Body of pancreas (tissue), 4 donors: ENCODE measurements at regions not wholly inside any gene's neighbourhood (a gene's known extent, or its start where the extent isn't known, plus 50 kb on each side); places are given as distances from the start of the nearest gene placed in this dataset.

Experiments
- ATAC-seq: fragments of 150-250 bp; one replicate; pipeline ENCODE4 v1.9.1; 2016
- DNase-seq, 4 donors: peaks; one replicate each; pipeline ENCODE4 v3.0.0-alpha.2; 2019
- H3K27ac ChIP-seq, 4 donors: fragments of 200-600 bp; sonication (generic); 1 replicate in 3 of 4; 2 replicates in 1 of 4; pipeline versions ENCODE4 v1.5.1 to v1.6.1; 2016 to 2019; ENCODE audit warnings: mild to moderate bottlenecking in 1 of 4, mixed read lengths in 1 of 4, moderate library complexity in 1 of 4
- H3K27me3 ChIP-seq, 2 donors: fragments of 200-600 bp; sonication (generic); one replicate each; pipeline ENCODE4 v1.6.0; 2016; ENCODE audit warnings: mild to moderate bottlenecking in 1 of 2
- H3K36me3 ChIP-seq, 2 donors: fragments of 200-600 bp; sonication (generic); replicated peaks in 1 of 2; 2 replicates each; pipeline ENCODE4 v1.5.1; 2016; ENCODE audit warnings: low read depth in 2 of 2; ENCODE audit not compliant: insufficient read depth in 1 of 2
- H3K4me1 ChIP-seq: fragments of 200-600 bp; sonication (generic); one replicate; pipeline ENCODE4 v1.6.0; 2016
- H3K4me3 ChIP-seq, 2 donors: fragments of 200-600 bp; sonication (generic); 1 replicate in 1 of 2; 2 replicates in 1 of 2; pipeline ENCODE4 v1.5.1; 2016 to 2019
- H3K9me3 ChIP-seq, 3 donors: fragments of 200-600 bp; sonication (generic); 1 replicate in 2 of 3; 2 replicates in 1 of 3; pipeline ENCODE4 v1.5.1; 2016
- CTCF ChIP-seq, 7 experiments: fragments of 450-650 bp in 4 of 7; fragments of 200-600 bp in 3 of 7; sonication (generic) in 3 of 7; IDR thresholded peaks; one replicate each; pipeline ENCODE4 v1.5.1; 2016 to 2019; ENCODE audit warnings: antibody characterized with exemption in 7 of 7
- POLR2A ChIP-seq, 3 donors: fragments of 450-650 bp; IDR thresholded peaks; one replicate each; pipeline ENCODE4 v1.6.1; 2016; ENCODE audit warnings: antibody characterized with exemption in 3 of 3, mild to moderate bottlenecking in 2 of 3
- WGBS, 2 donors: methylation state at CpG; one replicate each; pipeline ENCODE4 v1.1.5; 2017; 5-methylcytosine and 5-hydroxymethylcytosine counted together
- intact Hi-C: fragments of 100-400 bp; cut with DNase I; formaldehyde crosslinking; loops from one replicate; pipeline ENCODE4 v1.15.1; 2023

GRCh38 chr7:156118248-156118645 is 306.0 kb upstream of the SHH start:
- Histone ChIP-seq H3K4me3 (no peak overlapping the region), H3K4me1 (no peaks in the 10 kb centered on the region), H3K9me3 (no peaks in the 10 kb centered on the region), H3K36me3 (no peaks in the 10 kb centered on the region), H3K27ac (no peak overlapping the region), H3K27me3 (no peaks in the 10 kb centered on the region)
- intact Hi-C loops = no loop called here
- no peak for ATAC-seq
- no peak for TF ChIP-seq CTCF (IDR thresholded peaks at IDR 0.05)
- TF ChIP-seq POLR2A (IDR thresholded peaks at IDR 0.05) = no peak
- DNase-seq = no peak
- WGBS, 2 donors = 60 to 66% methylated on average over 6 of the region's 6 CpGs

- Histone ChIP-seq H3K4me3 (no peak overlapping the region), H3K4me1 (no peaks in the 10 kb centered on the region), H3K27me3 (no peaks in the 10 kb centered on the region), H3K27ac (no peak overlapping the region), H3K9me3 (no peaks in the 10 kb centered on the region), H3K36me3 (no peaks in the 10 kb centered on the region)
- intact Hi-C loops = no loop called here
- no peak for ATAC-seq
- no peak for TF ChIP-seq POLR2A (IDR thresholded peaks at IDR 0.05)
- TF ChIP-seq CTCF (IDR thresholded peaks at IDR 0.05) = no peak
- 60 to 63% methylated on average over 8 of the region's 8 CpGs for WGBS, 2 donors
- no peak for DNase-seq
Measured at GRCh38 chr7:156117542-156118247, 305.4 kb upstream of the SHH start.

- 87 to 91% methylated on average over 12 of the region's 12 CpGs for WGBS, 2 donors
- Histone ChIP-seq H3K9me3 (no peaks in the 10 kb centered on the region), H3K27me3 (no peaks in the 10 kb centered on the region), H3K27ac (no peak overlapping the region), H3K36me3 (no peaks in the 10 kb centered on the region), H3K4me1 (no peaks in the 10 kb centered on the region), H3K4me3 (no peak overlapping the region)
- no peak for ATAC-seq
- DNase-seq = no peak
- intact Hi-C loops = no loop called here
- no peak for TF ChIP-seq POLR2A (IDR thresholded peaks at IDR 0.05)
- TF ChIP-seq CTCF (IDR thresholded peaks at IDR 0.05) = no peak
Measured at GRCh38 chr7:156116514-156117215, 304.4 kb upstream of the SHH start.

GRCh38 chr7:156115582-156115981 is 303.3 kb upstream of the SHH start:
- Histone ChIP-seq H3K9me3 (no peaks in the 10 kb centered on the region), H3K27me3 (no peaks in the 10 kb centered on the region), H3K4me3 (no peak overlapping the region), H3K36me3 (no peaks in the 10 kb centered on the region), H3K27ac (no peak overlapping the region), H3K4me1 (no peaks in the 10 kb centered on the region)
- ATAC-seq (no peak), DNase-seq (no peak)
- no peak for TF ChIP-seq CTCF (IDR thresholded peaks at IDR 0.05)
- no peak for TF ChIP-seq POLR2A (IDR thresholded peaks at IDR 0.05)
- intact Hi-C loops = no loop called here
- 81 to 86% methylated on average over 9 of the region's 9 CpGs for WGBS, 2 donors

GRCh38 chr7:156113731-156114130 is 301.5 kb upstream of the SHH start:
- Histone ChIP-seq H3K9me3 (no peaks in the 10 kb centered on the region), H3K4me1 (no peaks in the 10 kb centered on the region), H3K27ac (no peak overlapping the region), H3K4me3 (no peak overlapping the region), H3K27me3 (no peaks in the 10 kb centered on the region), H3K36me3 (no peaks in the 10 kb centered on the region)
- no peak for ATAC-seq
- DNase-seq = no peak
- intact Hi-C loops = no loop called here
- 75 to 76% methylated on average over 7 of the region's 7 CpGs for WGBS, 2 donors
- TF ChIP-seq POLR2A (IDR thresholded peaks at IDR 0.05) = no peak
- no peak for TF ChIP-seq CTCF (IDR thresholded peaks at IDR 0.05)
